Renal cortex interstitium (tissue), 11 donors: ENCODE measurements at regions not wholly inside any gene's neighbourhood (a gene's known extent, or its start where the extent isn't known, plus 50 kb on each side); places are given as distances from the start of the nearest gene placed in this dataset.

Source experiments
- DNase-seq, 11 donors: peaks; one replicate each; pipeline ENCODE4 v3.0.0-alpha.2; 2013; ENCODE audit warnings: low read depth in 9 of 11, low spot score in 4 of 11; ENCODE audit errors: extremely low read depth in 1 of 11

GRCh38 chr9:38289866-38290245 lies 102.6 kb upstream of the ALDH1B1 start:
- DNase-seq = no peak

GRCh38 chr9:38289236-38289865 lies 103.2 kb upstream of the ALDH1B1 start:
- DNase-seq = no peak

DNA sequence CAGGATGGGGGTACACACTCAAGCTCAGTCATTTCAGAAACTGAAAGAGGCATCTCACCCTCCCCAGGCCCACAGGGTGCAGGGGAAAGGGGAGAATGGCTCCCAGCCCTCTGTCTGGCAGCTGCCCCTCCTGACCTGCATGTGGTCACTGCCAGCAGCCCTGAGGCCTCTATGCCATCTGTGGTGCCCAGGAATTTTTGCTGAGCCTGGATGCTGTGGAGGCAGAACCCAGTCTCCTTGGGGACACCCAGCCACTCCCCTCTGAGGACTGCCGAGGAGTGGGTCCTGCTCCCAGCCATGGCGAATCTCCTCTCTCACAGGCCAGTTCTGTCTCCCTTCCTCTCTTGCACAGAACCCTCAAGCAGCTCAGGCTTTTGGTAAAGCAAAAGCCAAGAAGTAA lies 104.0 kb upstream of the ALDH1B1 start:
- DNase-seq = no peak

DNA sequence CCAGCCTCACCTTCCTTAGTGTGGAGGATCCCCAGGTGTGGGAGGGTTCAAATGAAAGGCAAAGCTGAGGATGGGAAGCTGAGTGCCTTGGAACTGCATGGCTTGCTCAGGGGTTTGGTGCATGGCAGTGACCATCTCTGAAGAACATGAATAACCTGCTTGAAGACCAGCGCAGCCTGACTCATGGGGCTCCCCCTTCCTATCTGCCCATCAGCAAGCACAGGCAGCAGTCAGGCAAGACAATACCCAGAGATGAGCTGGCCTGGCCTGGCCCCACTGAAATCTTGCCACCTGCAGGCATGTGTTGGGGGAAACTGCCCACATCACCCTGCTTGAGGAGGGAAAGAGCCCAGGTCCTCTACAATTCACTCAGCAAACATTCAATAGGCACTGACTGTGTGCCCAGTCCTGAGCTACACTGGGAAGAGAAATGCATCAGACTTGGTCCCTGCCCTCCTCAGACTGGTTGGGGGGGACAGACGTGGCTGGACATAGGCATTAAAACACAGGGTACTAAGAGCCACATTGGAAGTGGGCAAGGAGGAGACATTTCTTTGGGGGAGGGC lies 105.0 kb upstream of the ALDH1B1 start:
- DNase-seq = no peak

DNA sequence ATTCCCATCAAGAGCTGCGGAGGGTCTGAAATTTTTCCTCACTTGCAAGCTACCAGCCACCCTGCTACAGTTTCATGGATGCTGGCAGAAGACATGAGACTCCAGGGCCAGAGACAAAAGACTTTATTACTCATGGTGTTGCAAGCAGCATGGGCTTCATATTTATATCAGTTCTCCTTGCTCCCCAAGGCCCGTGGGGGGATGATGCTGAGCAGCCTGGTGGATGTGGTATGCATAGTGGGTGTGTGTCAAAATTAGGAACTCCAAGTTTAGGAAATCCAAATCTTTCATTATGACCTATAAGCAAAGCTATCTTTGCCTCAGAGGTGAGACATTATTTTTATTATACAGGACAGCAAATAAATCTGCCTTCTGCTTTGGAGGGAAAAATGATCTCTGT lies 105.7 kb upstream of the ALDH1B1 start:
- DNase-seq = no peak

- no peak for DNase-seq
Observed at GRCh38 chr9:38286357-38286756, 106.1 kb upstream of the ALDH1B1 start.

DNA sequence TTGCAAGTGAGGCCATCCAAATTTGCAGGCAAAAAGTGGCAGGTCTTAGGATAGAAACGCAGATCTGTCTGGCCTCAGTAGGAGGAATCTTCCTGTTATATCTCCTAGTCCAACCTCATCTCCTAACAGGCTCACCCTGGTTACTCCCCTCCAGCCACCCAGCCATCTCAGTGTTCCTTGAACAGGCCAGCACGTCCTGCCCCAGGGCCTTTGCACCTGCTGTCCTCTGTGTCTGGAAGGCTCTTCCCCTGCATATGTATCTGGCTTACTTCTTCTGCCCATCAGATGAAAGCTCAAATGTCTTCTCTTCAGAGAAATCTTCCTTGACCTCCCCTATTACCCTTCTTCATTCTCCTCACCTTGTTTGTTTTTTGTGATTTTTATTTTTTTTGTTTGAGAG lies 107.3 kb upstream of the ALDH1B1 start:
- no peak for DNase-seq

DNA sequence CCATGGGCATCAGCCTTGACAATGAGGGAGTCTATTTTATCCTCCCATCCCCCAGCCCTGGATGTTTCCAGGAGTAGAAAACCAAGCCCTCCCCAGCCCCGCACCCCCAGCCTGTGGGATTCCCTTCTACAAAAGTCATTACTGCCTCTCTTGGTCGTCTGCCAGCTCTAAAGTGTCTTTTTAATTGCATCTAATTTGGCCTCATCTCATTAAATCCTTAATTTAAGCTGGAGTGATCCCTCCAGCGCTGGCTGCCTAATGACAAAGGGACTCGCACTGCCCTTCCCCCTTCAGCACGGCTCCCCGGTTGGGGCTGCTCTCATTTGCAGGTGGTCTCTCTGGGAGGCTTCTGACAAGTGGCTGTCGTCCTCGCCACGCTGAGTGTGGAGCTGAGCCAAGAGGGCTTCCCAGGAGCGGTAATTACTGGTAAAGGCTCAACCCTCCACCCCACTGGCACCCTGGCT lies 107.9 kb upstream of the ALDH1B1 start:
- no peak for DNase-seq

GRCh38 chr9:38284039-38284575 lies 108.4 kb upstream of the ALDH1B1 start:
- DNase-seq = no peak

- DNase-seq = no peak
Observed at GRCh38 chr9:38282756-38283155, 109.7 kb upstream of the ALDH1B1 start.

GRCh38 chr9:38281917-38282316 lies 110.6 kb upstream of the ALDH1B1 start:
- DNase-seq = no peak

DNA sequence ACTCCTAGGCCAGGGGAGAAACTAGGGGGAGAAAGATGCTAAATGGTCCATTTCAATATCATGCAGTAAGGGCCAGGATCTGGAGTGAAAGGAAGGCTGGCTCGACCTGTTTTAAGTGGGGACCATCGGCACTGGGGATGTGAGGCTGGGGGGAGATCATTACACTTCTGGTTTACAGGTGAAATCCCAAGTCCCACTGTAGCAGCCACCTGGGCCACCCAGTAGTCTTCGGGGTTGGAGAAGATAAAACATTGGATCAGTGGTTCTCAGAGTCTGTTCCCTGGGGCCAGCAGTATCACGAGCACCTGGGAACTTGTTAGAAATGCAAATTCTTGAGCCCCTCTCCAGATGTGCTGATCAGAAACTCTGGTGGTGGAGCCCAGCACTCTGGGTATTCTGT lies 111.3 kb upstream of the ALDH1B1 start:
- DNase-seq = no peak

GRCh38 chr9:38280251-38280800 lies 112.2 kb upstream of the ALDH1B1 start:
- no peak for DNase-seq

- no peak for DNase-seq
Observed at GRCh38 chr9:38278931-38279679, 113.4 kb upstream of the ALDH1B1 start.

DNA sequence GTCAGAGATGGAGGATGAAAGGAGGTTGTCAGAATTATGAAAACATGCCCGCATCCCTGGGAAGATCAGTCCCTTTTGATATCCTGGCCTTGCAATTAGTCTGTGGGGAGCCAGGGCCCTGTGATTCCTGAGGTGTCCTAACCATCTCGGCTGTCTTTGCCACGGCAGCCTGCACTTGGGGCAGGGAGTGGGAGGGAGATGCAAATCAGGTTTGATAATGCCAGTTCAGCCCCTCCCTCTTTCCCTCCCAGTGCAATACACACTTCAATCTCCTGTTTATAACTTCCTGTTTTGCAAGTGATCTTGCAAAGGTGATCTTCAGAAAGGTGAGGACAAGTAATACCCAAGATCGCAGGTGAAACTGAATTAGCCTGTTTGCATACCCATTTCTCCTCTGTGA lies 114.0 kb upstream of the ALDH1B1 start:
- no peak for DNase-seq

GRCh38 chr9:38277601-38278200 lies 114.8 kb upstream of the ALDH1B1 start:
- DNase-seq = no peak

- no peak for DNase-seq
Observed at GRCh38 chr9:38276771-38277439, 115.6 kb upstream of the ALDH1B1 start.

GRCh38 chr9:38274800-38275199 lies 117.7 kb upstream of the ALDH1B1 start:
- no peak for DNase-seq

DNA sequence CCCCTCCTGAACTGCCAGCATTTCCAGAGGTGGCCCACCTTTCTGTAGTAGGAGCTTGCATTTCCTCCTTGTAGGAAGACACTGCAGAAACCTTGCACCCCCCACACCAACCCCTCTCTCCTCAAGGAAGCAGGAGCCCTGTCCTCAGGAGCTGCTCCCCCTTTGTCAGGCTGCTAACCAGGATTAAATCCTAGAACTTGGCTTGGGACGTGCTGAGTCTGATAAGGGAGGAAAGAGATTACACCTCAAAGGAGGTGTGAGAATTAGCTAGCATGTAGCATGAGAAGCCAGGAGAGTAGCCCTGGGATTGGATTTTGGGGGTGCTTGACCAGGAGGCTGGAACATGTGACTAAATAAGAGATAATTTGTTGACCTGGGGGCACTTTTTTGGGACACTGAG lies 119.8 kb upstream of the ALDH1B1 start:
- DNase-seq = no peak
